Glutamatergic neuron (in vitro differentiated cells): ENCODE measurements at regions not wholly inside any gene's neighbourhood (a gene's known extent, or its start where the extent isn't known, plus 50 kb on each side); places are given as distances from the start of the nearest gene placed in this dataset.

Source experiments
- DNase-seq: peaks from one replicate; pipeline ENCODE4 v3.0.0; 2022
- H3K27ac Mint-ChIP-seq: one replicate; pipeline ENCODE4 v1.8.0; 2020; ENCODE audit warnings: mild to moderate bottlenecking, mixed read lengths, inconsistent platforms; ENCODE audit not compliant: unreplicated experiment
- H3K27me3 Mint-ChIP-seq: one replicate; pipeline ENCODE4 v1.8.0; 2020; ENCODE audit warnings: mild to moderate bottlenecking, moderate library complexity, mixed read lengths, inconsistent platforms; ENCODE audit not compliant: unreplicated experiment
- H3K36me3 Mint-ChIP-seq: one replicate; pipeline ENCODE4 v1.8.0; 2020; ENCODE audit warnings: mild to moderate bottlenecking, mixed read lengths, inconsistent platforms; ENCODE audit not compliant: unreplicated experiment
- H3K4me1 Mint-ChIP-seq: one replicate; pipeline ENCODE4 v1.8.0; 2020; ENCODE audit warnings: mild to moderate bottlenecking, low read depth, mixed read lengths, inconsistent platforms; ENCODE audit not compliant: unreplicated experiment
- H3K4me3 Mint-ChIP-seq: one replicate; pipeline ENCODE4 v1.8.0; 2020; ENCODE audit warnings: mild to moderate bottlenecking, mixed read lengths, inconsistent platforms; ENCODE audit not compliant: unreplicated experiment
- H3K9me3 Mint-ChIP-seq: one replicate; pipeline ENCODE4 v1.8.0; 2020; ENCODE audit warnings: mild to moderate bottlenecking, moderate library complexity, mixed read lengths, inconsistent platforms; ENCODE audit not compliant: unreplicated experiment
- CTCF ChIP-seq: fragments of 200-600 bp; sonication (generic); IDR thresholded peaks from one replicate; pipeline ENCODE4 v1.5.0; 2021; ENCODE audit not compliant: partially characterized antibody, unreplicated experiment

GRCh38 chr1:119312500-119312899 lies 56.1 kb upstream of the HAO2 start:
- no peak for DNase-seq
- no peaks in the 10 kb centered on the region for H3K9me3 Mint-ChIP-seq
- H3K4me1 Mint-ChIP-seq = no peaks in the 10 kb centered on the region
- H3K4me3 Mint-ChIP-seq = no peak overlapping the region
- no peaks in the 10 kb centered on the region for H3K27me3 Mint-ChIP-seq
- no peaks in the 10 kb centered on the region for H3K36me3 Mint-ChIP-seq
- no peak overlapping the region for H3K27ac Mint-ChIP-seq
- no peak for TF ChIP-seq CTCF

- Mint-ChIP-seq H3K4me3 (no peak overlapping the region), H3K27me3 (no peaks in the 10 kb centered on the region), H3K36me3 (no peaks in the 10 kb centered on the region), H3K9me3 (no peaks in the 10 kb centered on the region), H3K4me1 (no peaks in the 10 kb centered on the region), H3K27ac (no peak overlapping the region)
- TF ChIP-seq CTCF = no peak
- no peak for DNase-seq
These were observed 54.4 kb upstream of the HAO2 start for GRCh38 chr1:119314001-119314796.

GRCh38 chr1:119316870-119317416 lies 51.6 kb upstream of the HAO2 start:
- no peaks in the 10 kb centered on the region for H3K27me3 Mint-ChIP-seq
- peak; percentile 33 for DNase-seq
- no peaks in the 10 kb centered on the region for H3K9me3 Mint-ChIP-seq
- no peak for TF ChIP-seq CTCF
- no peak overlapping the region for H3K27ac Mint-ChIP-seq
- H3K36me3 Mint-ChIP-seq = no peaks in the 10 kb centered on the region
- H3K4me1 Mint-ChIP-seq = no peaks in the 10 kb centered on the region
- H3K4me3 Mint-ChIP-seq = no peak overlapping the region

- DNase-seq = no peak
- H3K27me3 Mint-ChIP-seq = no peaks in the 10 kb centered on the region
- H3K4me1 Mint-ChIP-seq = peaks cover 1% of the 10 kb centered on the region
- H3K4me3 Mint-ChIP-seq = no peak overlapping the region
- no peaks in the 10 kb centered on the region for H3K9me3 Mint-ChIP-seq
- TF ChIP-seq CTCF = no peak
- H3K27ac Mint-ChIP-seq = no peak overlapping the region
- no peaks in the 10 kb centered on the region for H3K36me3 Mint-ChIP-seq
These were observed 49.9 kb upstream of the HAO2 start for GRCh38 chr1:119318466-119319309.
